ENCODE measurements at regions not wholly inside any gene's neighbourhood (a gene's known extent, or its start where the extent isn't known, plus 50 kb on each side); places are given as distances from the start of the nearest gene placed in this dataset.

DNA sequence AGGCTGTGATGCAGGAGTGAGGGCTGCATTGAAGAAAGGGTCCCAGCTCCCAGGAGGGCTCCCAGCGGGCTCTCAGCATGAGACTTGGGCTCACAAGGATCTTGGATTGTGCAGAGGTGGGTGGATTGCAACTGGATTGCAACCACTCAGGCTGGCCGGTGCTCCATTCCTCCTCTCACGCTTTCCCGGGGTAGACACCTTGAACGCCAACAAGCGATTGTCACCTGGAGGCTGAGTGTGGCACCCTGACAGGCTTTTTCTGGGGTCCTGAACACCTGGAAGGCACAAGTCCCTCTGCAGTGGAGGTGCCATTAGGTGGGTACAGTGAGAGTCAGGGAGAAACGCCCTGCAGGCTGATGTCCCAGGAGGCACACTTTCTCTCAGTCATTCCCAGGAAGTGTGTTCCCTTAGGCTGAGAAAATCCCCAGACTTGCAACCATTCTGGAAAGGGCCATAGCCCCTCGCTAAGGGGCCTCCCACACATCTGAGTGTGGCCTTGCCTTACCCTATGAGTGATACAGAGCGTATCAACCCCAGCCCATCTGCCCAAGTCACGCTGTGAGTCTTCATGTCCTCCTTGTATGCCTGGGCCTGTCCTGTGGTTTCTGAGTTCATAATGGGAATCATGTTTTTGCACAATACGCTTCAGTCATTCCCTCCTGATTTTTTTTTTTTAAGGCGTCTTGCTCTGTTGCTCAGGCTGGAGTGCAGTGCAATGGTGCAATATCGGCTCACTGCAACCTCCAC is 488.1 kb downstream of the IRX1 start:
- Histone ChIP-seq H3K36me3 (no peaks in the 10 kb centered on the region), H3K27me3 (no peaks in the 10 kb centered on the region), H3K4me1 (no peaks in the 10 kb centered on the region), H3K9me3 (no peaks in the 10 kb centered on the region), H3K27ac (replicated peaks in 1 of 4) (no peak overlapping the region), H3K4me3 (no peak overlapping the region)
- intact Hi-C loops (cut with DNase I): no loop called here
- 81% methylated on average over 12 of the region's 13 CpGs for WGBS
- TF ChIP-seq EP300 (IDR thresholded peaks at IDR 0.05) (no peak), POLR2A (IDR thresholded peaks at IDR 0.05; ENCODE audit: low read depth) (no peak), POLR2AphosphoS5 (IDR thresholded peaks at IDR 0.05) (no peak)
- TF ChIP-seq, protein P1, sequence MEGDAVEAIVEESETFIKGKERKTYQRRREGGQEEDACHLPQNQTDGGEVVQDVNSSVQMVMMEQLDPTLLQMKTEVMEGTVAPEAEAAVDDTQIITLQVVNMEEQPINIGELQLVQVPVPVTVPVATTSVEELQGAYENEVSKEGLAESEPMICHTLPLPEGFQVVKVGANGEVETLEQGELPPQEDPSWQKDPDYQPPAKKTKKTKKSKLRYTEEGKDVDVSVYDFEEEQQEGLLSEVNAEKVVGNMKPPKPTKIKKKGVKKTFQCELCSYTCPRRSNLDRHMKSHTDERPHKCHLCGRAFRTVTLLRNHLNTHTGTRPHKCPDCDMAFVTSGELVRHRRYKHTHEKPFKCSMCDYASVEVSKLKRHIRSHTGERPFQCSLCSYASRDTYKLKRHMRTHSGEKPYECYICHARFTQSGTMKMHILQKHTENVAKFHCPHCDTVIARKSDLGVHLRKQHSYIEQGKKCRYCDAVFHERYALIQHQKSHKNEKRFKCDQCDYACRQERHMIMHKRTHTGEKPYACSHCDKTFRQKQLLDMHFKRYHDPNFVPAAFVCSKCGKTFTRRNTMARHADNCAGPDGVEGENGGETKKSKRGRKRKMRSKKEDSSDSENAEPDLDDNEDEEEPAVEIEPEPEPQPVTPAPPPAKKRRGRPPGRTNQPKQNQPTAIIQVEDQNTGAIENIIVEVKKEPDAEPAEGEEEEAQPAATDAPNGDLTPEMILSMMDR (IDR thresholded peaks at IDR 0.05): no peak
- DNase-seq (ENCODE audit: extremely low spot score): peak; percentile 91

DNA sequence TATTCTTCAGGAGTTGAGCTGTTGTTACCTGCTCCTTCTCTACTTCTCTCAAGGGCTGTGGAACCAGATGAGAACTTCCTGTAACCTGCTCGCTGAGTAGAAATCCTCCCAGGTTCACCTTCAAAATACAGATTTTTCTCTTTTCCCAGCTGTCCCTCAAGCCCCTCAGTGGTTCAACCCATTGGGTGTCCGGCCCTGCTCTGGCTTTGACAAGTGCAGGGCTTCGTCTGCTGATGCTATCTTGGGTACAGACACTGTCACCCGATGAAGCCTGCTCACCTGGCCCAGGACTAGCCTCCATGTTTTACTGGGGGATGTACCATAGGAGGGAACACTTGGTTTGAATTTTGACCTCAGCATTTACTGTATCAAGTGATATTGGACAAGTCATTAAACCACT is 490.4 kb downstream of the IRX1 start:
- Histone ChIP-seq H3K27me3 (no peaks in the 10 kb centered on the region), H3K27ac (replicated peaks in 1 of 4) (no peak overlapping the region), H3K36me3 (no peaks in the 10 kb centered on the region), H3K4me1 (no peaks in the 10 kb centered on the region), H3K4me3 (no peak overlapping the region), H3K9me3 (no peaks in the 10 kb centered on the region)
- no peak for TF ChIP-seq POLR2A (IDR thresholded peaks at IDR 0.05; ENCODE audit: low read depth)
- TF ChIP-seq POLR2AphosphoS5 (IDR thresholded peaks at IDR 0.05): no peak
- TF ChIP-seq EP300 (IDR thresholded peaks at IDR 0.05): no peak
- TF ChIP-seq, protein P1 (IDR thresholded peaks at IDR 0.05): no peak
- intact Hi-C loops (cut with DNase I): no loop called here
- 87% methylated on average over 4 of the region's 4 CpGs for WGBS
- peak; percentile 83 for DNase-seq (ENCODE audit: extremely low spot score)

DNA sequence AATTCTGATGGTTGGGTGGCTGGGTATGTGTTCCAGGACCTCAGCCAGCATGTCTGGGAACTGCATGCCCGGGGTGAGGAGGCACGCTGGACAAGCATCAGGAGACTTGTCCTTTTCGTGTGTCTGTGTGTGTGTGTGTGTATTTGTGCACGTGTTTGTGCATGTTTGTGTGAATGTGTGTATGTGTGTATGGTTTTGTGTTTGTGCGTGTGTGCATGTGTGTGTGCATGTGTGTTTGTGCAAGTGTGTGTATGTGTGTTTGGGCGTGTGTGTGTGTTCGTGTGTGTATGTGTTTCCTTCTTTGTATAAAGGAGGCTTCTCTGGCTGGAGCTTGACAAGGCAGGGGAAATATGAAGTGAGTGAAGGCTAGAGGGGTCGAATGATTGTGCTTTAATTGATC is 491.5 kb downstream of the IRX1 start:
- TF ChIP-seq POLR2AphosphoS5 (IDR thresholded peaks at IDR 0.05) (no peak), POLR2A (IDR thresholded peaks at IDR 0.05; ENCODE audit: low read depth) (no peak), EP300 (IDR thresholded peaks at IDR 0.05) (no peak)
- TF ChIP-seq, protein P1 (IDR thresholded peaks at IDR 0.05): no peak
- no peaks in the 10 kb centered on the region for H3K4me1 ChIP-seq
- 74% methylated on average over 8 of the region's 8 CpGs for WGBS
- H3K4me3 ChIP-seq: no peak overlapping the region
- H3K9me3 ChIP-seq: no peaks in the 10 kb centered on the region
- DNase-seq (ENCODE audit: extremely low spot score): peak; percentile 47
- no peaks in the 10 kb centered on the region for H3K27me3 ChIP-seq
- H3K27ac ChIP-seq (replicated peaks in 1 of 4): no peak overlapping the region
- intact Hi-C loops (cut with DNase I): no loop called here
- H3K36me3 ChIP-seq: no peaks in the 10 kb centered on the region

DNA sequence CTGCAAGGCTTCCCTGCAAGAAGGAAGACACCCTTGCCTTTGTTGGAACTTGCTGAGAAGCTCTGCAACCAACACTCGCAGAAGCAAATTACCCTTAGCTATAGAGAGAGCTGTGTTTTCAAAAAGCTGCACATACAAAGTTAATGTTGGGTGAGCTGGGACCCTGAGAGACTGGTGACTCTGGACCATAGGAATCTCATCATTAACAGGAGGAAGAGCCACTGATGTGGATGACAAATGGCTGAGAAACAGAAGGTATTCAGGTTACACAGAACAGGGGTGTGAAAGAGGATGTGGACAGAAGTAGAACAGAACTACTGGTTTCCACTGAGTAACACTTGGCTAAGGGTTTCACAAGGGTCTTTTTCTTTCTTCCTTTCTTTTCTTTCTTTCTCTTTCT is 493.5 kb downstream of the IRX1 start:
- intact Hi-C loops (cut with DNase I): no loop called here
- TF ChIP-seq, protein P1 (IDR thresholded peaks at IDR 0.05): no peak
- TF ChIP-seq POLR2AphosphoS5 (IDR thresholded peaks at IDR 0.05) (no peak), EP300 (IDR thresholded peaks at IDR 0.05) (no peak), POLR2A (IDR thresholded peaks at IDR 0.05; ENCODE audit: low read depth) (no peak)

DNA sequence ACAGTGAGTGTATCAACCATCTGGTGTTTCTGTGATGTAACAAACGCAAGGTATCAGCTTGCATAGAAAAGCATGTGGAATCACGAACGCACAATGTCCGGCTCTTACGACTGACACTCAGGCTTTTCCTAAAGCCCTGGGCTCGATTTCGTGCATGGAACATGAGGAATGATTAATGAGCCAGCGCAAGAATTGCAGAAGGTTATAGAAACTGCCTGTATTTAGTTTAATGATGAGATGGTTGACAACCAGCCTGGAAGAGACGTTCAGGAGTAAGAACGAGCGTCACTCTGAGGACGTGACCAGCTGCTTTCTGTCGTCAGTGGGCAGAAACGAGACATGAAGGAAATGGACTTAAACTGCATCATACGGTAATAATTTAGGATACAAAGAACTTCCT is 497.6 kb downstream of the IRX1 start:
- Histone ChIP-seq H3K27ac (replicated peaks in 1 of 4) (no peak overlapping the region), H3K36me3 (no peaks in the 10 kb centered on the region), H3K4me1 (no peaks in the 10 kb centered on the region), H3K4me3 (no peak overlapping the region), H3K27me3 (no peaks in the 10 kb centered on the region), H3K9me3 (no peaks in the 10 kb centered on the region)
- TF ChIP-seq POLR2A (IDR thresholded peaks at IDR 0.05; ENCODE audit: low read depth): no peak
- TF ChIP-seq, protein P1 (IDR thresholded peaks at IDR 0.05): no peak
- no peak for TF ChIP-seq POLR2AphosphoS5 (IDR thresholded peaks at IDR 0.05)
- no peak for TF ChIP-seq EP300 (IDR thresholded peaks at IDR 0.05)
- WGBS: 76% methylated on average over 15 of the region's 15 CpGs
- DNase-seq (ENCODE audit: extremely low spot score): peak; percentile 62
- intact Hi-C loops (cut with DNase I): no loop called here

More for the DNA sequence above, 493.5 kb downstream of the IRX1 start:
- no peaks in the 10 kb centered on the region for H3K4me1 ChIP-seq
- no peaks in the 10 kb centered on the region for H3K9me3 ChIP-seq
- DNase-seq (ENCODE audit: extremely low spot score): peak; percentile 53
- no peak overlapping the region for H3K27ac ChIP-seq (replicated peaks in 1 of 4)
- H3K27me3 ChIP-seq: no peaks in the 10 kb centered on the region
- no peak overlapping the region for H3K4me3 ChIP-seq
- no peaks in the 10 kb centered on the region for H3K36me3 ChIP-seq
- WGBS: 88% methylated on average over 1 of the region's 1 CpG
